ENCODE measurements at regions not wholly inside any gene's neighbourhood (a gene's known extent, or its start where the extent isn't known, plus 50 kb on each side); places are given as distances from the start of the nearest gene placed in this dataset.
"Not testable (repeated sequence)": the region's sequence is repeated elsewhere in the genome, so short reads cannot be mapped to it uniquely, and the experiment has no call there.

GRCh38 chr2:136715146-136715545, 50.2 kb upstream of the THSD7B start:
- no peak for DNase-seq (ENCODE audit: low read depth in 2 of 2)

- DNase-seq (ENCODE audit: low read depth in 2 of 2) = no peak
Observed at GRCh38 chr2:136714452-136714951, 50.8 kb upstream of the THSD7B start.

- no peak for DNase-seq (ENCODE audit: low read depth in 2 of 2)
Observed at GRCh38 chr2:136713739-136714138, 51.6 kb upstream of the THSD7B start.

- no peak for DNase-seq (ENCODE audit: low read depth in 2 of 2)
Observed at GRCh38 chr2:136705336-136705735, 60.0 kb upstream of the THSD7B start.

- DNase-seq (ENCODE audit: low read depth in 2 of 2) = no peak
Observed at GRCh38 chr2:136703214-136703613, 62.1 kb upstream of the THSD7B start.

GRCh38 chr2:136696438-136696837, 68.9 kb upstream of the THSD7B start:
- no peak for DNase-seq (ENCODE audit: low read depth in 2 of 2)

- DNase-seq (ENCODE audit: low read depth in 2 of 2) = no peak
Observed at GRCh38 chr2:136693966-136694365, 71.4 kb upstream of the THSD7B start.

GRCh38 chr2:136680079-136680478, 85.3 kb upstream of the THSD7B start:
- not testable (repeated sequence) for DNase-seq (ENCODE audit: low read depth in 2 of 2)

GRCh38 chr2:136665736-136666135, 99.6 kb upstream of the THSD7B start:
- no peak for DNase-seq (ENCODE audit: low read depth in 2 of 2)

GRCh38 chr2:136664713-136665405, 100.5 kb upstream of the THSD7B start:
- DNase-seq (ENCODE audit: low read depth in 2 of 2) = no peak

- DNase-seq (ENCODE audit: low read depth in 2 of 2) = no peak
Observed at GRCh38 chr2:136658201-136658600, 107.1 kb upstream of the THSD7B start.

GRCh38 chr2:136653861-136654260, 111.5 kb upstream of the THSD7B start:
- no peak for DNase-seq (ENCODE audit: low read depth in 2 of 2)

- DNase-seq (ENCODE audit: low read depth in 2 of 2) = no peak
Observed at GRCh38 chr2:136651456-136652010, 113.8 kb upstream of the THSD7B start.

- DNase-seq (ENCODE audit: low read depth in 2 of 2) = no peak
Observed at GRCh38 chr2:136647039-136647438, 118.3 kb upstream of the THSD7B start.

GRCh38 chr2:136645236-136645828, 120.0 kb upstream of the THSD7B start:
- no peak for DNase-seq (ENCODE audit: low read depth in 2 of 2)

- no peak for DNase-seq (ENCODE audit: low read depth in 2 of 2)
Observed at GRCh38 chr2:136639651-136640050, 125.7 kb upstream of the THSD7B start.

GRCh38 chr2:136638193-136638592, 127.2 kb upstream of the THSD7B start:
- DNase-seq (ENCODE audit: low read depth in 2 of 2) = no peak

GRCh38 chr2:136637402-136637801, 127.9 kb upstream of the THSD7B start:
- no peak for DNase-seq (ENCODE audit: low read depth in 2 of 2)

- no peak for DNase-seq (ENCODE audit: low read depth in 2 of 2)
Observed at GRCh38 chr2:136628490-136628889, 136.9 kb upstream of the THSD7B start.

GRCh38 chr2:136613096-136613495, 152.2 kb upstream of the THSD7B start:
- no peak for DNase-seq (ENCODE audit: low read depth in 2 of 2)

GRCh38 chr2:136612079-136612478, 153.3 kb upstream of the THSD7B start:
- DNase-seq (ENCODE audit: low read depth in 2 of 2) = no peak

- no peak for DNase-seq (ENCODE audit: low read depth in 2 of 2)
Observed at GRCh38 chr2:136611451-136611850, 153.9 kb upstream of the THSD7B start.

GRCh38 chr2:136582628-136583205, 182.6 kb upstream of the THSD7B start:
- no peak for DNase-seq (ENCODE audit: low read depth in 2 of 2)
